Body of pancreas (tissue), 4 donors: ENCODE measurements at regions not wholly inside any gene's neighbourhood (a gene's known extent, or its start where the extent isn't known, plus 50 kb on each side); places are given as distances from the start of the nearest gene placed in this dataset.

ENCODE experiments used
- POLR2A ChIP-seq, 3 donors: fragments of 450-650 bp; IDR thresholded peaks; one replicate each; pipeline ENCODE4 v1.6.1; 2016; ENCODE audit warnings: antibody characterized with exemption in 3 of 3, mild to moderate bottlenecking in 2 of 3
- TF ChIP-seq, protein P1 (sequence below), 7 experiments: fragments of 450-650 bp in 4 of 7; fragments of 200-600 bp in 3 of 7; sonication (generic) in 3 of 7; IDR thresholded peaks; one replicate each; pipeline ENCODE4 v1.5.1; 2016 to 2019; ENCODE audit warnings: antibody characterized with exemption in 7 of 7

DNA sequence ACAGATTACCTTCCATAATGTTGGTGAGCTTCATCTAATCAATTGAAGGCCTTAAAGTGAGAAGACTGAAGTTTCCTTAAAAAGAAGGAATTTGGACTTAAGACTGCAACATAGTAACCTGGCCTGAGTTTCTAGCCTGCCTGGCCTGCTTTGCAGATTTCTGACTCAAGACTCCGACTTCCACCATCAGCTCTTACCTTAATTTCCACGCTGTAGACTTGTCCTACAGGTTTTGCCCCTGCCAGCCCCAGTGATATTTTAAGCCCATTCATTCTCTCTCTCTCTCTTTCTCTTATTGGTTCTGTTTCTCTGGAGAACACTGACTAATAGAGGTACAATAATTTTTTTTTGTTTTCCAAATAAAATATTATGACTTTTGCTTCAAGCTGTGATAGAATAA lies 862.3 kb upstream of the GHITM start:
- TF ChIP-seq, protein P1, sequence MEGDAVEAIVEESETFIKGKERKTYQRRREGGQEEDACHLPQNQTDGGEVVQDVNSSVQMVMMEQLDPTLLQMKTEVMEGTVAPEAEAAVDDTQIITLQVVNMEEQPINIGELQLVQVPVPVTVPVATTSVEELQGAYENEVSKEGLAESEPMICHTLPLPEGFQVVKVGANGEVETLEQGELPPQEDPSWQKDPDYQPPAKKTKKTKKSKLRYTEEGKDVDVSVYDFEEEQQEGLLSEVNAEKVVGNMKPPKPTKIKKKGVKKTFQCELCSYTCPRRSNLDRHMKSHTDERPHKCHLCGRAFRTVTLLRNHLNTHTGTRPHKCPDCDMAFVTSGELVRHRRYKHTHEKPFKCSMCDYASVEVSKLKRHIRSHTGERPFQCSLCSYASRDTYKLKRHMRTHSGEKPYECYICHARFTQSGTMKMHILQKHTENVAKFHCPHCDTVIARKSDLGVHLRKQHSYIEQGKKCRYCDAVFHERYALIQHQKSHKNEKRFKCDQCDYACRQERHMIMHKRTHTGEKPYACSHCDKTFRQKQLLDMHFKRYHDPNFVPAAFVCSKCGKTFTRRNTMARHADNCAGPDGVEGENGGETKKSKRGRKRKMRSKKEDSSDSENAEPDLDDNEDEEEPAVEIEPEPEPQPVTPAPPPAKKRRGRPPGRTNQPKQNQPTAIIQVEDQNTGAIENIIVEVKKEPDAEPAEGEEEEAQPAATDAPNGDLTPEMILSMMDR (IDR thresholded peaks at IDR 0.05), result no peak
- TF ChIP-seq POLR2A (IDR thresholded peaks at IDR 0.05), result no peak
